ENCODE measurements at regions not wholly inside any gene's neighbourhood (a gene's known extent, or its start where the extent isn't known, plus 50 kb on each side); places are given as distances from the start of the nearest gene placed in this dataset.

DNA sequence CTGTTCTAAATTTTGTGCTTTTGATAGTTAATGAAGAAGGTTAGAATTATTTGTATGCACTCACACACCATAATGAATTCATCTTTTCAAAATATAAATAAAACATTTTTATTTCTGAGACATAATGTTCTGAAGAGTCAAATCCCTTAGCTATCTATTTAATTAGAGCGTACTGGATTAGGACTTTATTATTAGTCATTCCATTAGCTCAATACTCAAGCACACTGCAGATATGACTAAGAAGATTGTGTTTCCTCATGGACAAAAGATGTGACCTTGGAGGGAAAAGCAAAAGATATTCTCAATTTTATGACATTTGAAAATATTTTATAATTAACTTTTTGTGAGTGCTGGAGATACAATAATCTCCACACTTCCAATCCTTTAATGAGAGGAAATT is 666.4 kb downstream of the CD109 start:
- peaks cover 17% of the 10 kb centered on the region for H3K4me1 ChIP-seq (ENCODE audit: insufficient read depth, low read length)
- DNase-seq, result no peak
- ATAC-seq, result no peak
- CTCF ChIA-PET, result no interaction called here
- H3F3A ChIP-seq (ENCODE audit: low read length, unreplicated experiment), result no peaks in the 10 kb centered on the region
- BruUV-seq (replicated peaks), result no TSS peak
- H3K9ac ChIP-seq (ENCODE audit: low read length), result no peak overlapping the region
- intact Hi-C loops (cut with micrococcal nuclease), result no loop called here
- H3K79me2 ChIP-seq (ENCODE audit: low read length), result no peaks in the 10 kb centered on the region
- H3K9me3 ChIP-seq (ENCODE audit: low read length), result no peaks in the 10 kb centered on the region
- no peaks in the 10 kb centered on the region for H3K27me3 ChIP-seq (ENCODE audit: low read length)
- no peak overlapping the region for H3K4me2 ChIP-seq (ENCODE audit: low read length)
- POLR2A ChIA-PET (ENCODE audit: unreplicated experiment), result no interaction called here
- H3K27ac ChIP-seq (ENCODE audit: low read length), result no peak overlapping the region
- H3K36me3 ChIP-seq (ENCODE audit: low read depth, low read length), result no peaks in the 10 kb centered on the region
- H3K4me3 ChIP-seq (ENCODE audit: low read length), result no peak overlapping the region
- no peaks in the 10 kb centered on the region for H4K20me1 ChIP-seq (ENCODE audit: low read length)
- no peak for TF ChIP-seq EZH2 (IDR thresholded peaks at IDR 0.05; ENCODE audit: low read length, unreplicated experiment)
- no peak for TF ChIP-seq EZH2phosphoT487 (IDR thresholded peaks at IDR 0.05; ENCODE audit: borderline replicate concordance, low read length)
- TF ChIP-seq, protein P1, sequence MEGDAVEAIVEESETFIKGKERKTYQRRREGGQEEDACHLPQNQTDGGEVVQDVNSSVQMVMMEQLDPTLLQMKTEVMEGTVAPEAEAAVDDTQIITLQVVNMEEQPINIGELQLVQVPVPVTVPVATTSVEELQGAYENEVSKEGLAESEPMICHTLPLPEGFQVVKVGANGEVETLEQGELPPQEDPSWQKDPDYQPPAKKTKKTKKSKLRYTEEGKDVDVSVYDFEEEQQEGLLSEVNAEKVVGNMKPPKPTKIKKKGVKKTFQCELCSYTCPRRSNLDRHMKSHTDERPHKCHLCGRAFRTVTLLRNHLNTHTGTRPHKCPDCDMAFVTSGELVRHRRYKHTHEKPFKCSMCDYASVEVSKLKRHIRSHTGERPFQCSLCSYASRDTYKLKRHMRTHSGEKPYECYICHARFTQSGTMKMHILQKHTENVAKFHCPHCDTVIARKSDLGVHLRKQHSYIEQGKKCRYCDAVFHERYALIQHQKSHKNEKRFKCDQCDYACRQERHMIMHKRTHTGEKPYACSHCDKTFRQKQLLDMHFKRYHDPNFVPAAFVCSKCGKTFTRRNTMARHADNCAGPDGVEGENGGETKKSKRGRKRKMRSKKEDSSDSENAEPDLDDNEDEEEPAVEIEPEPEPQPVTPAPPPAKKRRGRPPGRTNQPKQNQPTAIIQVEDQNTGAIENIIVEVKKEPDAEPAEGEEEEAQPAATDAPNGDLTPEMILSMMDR (conservative IDR thresholded peaks at IDR 0.05; ENCODE audit: low read depth, low read length), result no peak
- H2AFZ ChIP-seq (ENCODE audit: low read length), result no peak overlapping the region
- no peaks in the 10 kb centered on the region for H3K9me2 ChIP-seq (replicated peaks; ENCODE audit: low read length)

DNA sequence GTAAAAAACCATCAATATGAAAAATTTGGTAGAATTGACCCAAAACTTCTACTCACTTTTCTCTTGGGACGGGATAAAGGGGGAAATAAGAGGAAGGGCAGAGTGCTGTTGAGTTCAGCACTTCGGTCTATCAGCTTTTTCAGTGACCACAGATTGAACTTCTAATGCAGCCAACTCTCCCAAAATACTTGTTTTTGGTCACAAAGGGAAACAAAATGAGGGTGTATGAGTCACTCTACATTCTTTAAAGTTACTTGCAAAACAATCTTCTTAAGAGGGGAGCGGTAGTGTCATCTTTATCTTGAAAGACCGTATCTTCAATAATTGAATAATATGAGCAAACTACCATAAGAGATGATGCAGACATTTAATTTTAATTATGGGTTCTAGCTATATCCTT is 661.3 kb downstream of the CD109 start:
- Histone ChIP-seq H4K20me1 (ENCODE audit: low read length) (no peaks in the 10 kb centered on the region), H3K27ac (ENCODE audit: low read length) (no peak overlapping the region), H3F3A (ENCODE audit: low read length, unreplicated experiment) (no peaks in the 10 kb centered on the region), H3K4me2 (ENCODE audit: low read length) (0 out of 2 replicates have a peak overlapping the region, but pooled peaks have one; percentile 25), H3K4me3 (ENCODE audit: low read length) (no peak overlapping the region), H3K4me1 (ENCODE audit: insufficient read depth, low read length) (peaks cover 19% of the 10 kb centered on the region), H3K27me3 (ENCODE audit: low read length) (no peaks in the 10 kb centered on the region), H3K36me3 (ENCODE audit: low read depth, low read length) (no peaks in the 10 kb centered on the region), H3K9ac (ENCODE audit: low read length) (no peak overlapping the region), H3K9me3 (ENCODE audit: low read length) (no peaks in the 10 kb centered on the region), H2AFZ (ENCODE audit: low read length) (no peak overlapping the region), H3K9me2 (replicated peaks; ENCODE audit: low read length) (no peaks in the 10 kb centered on the region), H3K79me2 (ENCODE audit: low read length) (no peaks in the 10 kb centered on the region)
- TF ChIP-seq, protein P1 (conservative IDR thresholded peaks at IDR 0.05; ENCODE audit: low read depth, low read length), result no peak
- peak; percentile 6 for DNase-seq
- POLR2A ChIA-PET (ENCODE audit: unreplicated experiment), result no interaction called here
- BruUV-seq (replicated peaks), result no TSS peak
- intact Hi-C loops (cut with micrococcal nuclease), result no loop called here
- CTCF ChIA-PET, result no interaction called here
- ATAC-seq, result no peak

DNA sequence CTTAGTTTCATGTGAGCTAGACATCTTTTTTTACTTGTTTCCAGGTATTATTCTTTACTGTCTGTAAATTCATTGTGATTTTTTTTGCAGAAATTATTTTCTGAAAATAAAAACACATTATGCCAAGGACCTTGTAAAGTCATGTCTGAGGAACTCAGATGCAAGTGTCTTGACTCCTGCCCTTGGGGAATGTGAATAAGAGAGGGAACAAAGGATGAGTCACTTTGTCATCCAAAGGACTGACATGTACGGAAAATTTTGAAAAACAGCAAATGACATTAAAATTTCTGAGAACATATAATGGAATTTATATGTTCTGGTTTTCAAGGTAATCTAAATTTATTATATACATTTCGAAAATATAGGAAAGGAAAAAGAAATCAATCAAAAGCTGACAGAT is 660.4 kb downstream of the CD109 start:
- BruUV-seq (replicated peaks), result no TSS peak
- Histone ChIP-seq H2AFZ (ENCODE audit: low read length) (no peak overlapping the region), H3K27ac (ENCODE audit: low read length) (no peak overlapping the region), H3K4me2 (ENCODE audit: low read length) (no peak overlapping the region), H3K9me2 (replicated peaks; ENCODE audit: low read length) (no peaks in the 10 kb centered on the region), H3K27me3 (ENCODE audit: low read length) (no peaks in the 10 kb centered on the region), H3K4me1 (ENCODE audit: insufficient read depth, low read length) (peaks cover 19% of the 10 kb centered on the region), H3K4me3 (ENCODE audit: low read length) (no peak overlapping the region), H3K79me2 (ENCODE audit: low read length) (no peaks in the 10 kb centered on the region), H3K9me3 (ENCODE audit: low read length) (no peaks in the 10 kb centered on the region), H3F3A (ENCODE audit: low read length, unreplicated experiment) (no peaks in the 10 kb centered on the region), H3K9ac (ENCODE audit: low read length) (no peak overlapping the region), H4K20me1 (ENCODE audit: low read length) (no peaks in the 10 kb centered on the region), H3K36me3 (ENCODE audit: low read depth, low read length) (no peaks in the 10 kb centered on the region)
- ChIA-PET POLR2A (ENCODE audit: unreplicated experiment) (no interaction called here), CTCF (no interaction called here)
- DNase-seq (peak; percentile 65), ATAC-seq (peak; percentile 87)
- intact Hi-C loops (cut with micrococcal nuclease), result no loop called here
- TF ChIP-seq EZH2phosphoT487 (IDR thresholded peaks at IDR 0.05; ENCODE audit: borderline replicate concordance, low read length) (no peak), EZH2 (IDR thresholded peaks at IDR 0.05; ENCODE audit: low read length, unreplicated experiment) (no peak)
- TF ChIP-seq, protein P1 (conservative IDR thresholded peaks at IDR 0.05; ENCODE audit: low read depth, low read length), result no peak
